H9 (cell line): ENCODE measurements at regions not wholly inside any gene's neighbourhood (a gene's known extent, or its start where the extent isn't known, plus 50 kb on each side); places are given as distances from the start of the nearest gene placed in this dataset.

Experiments
- DNase-seq: peaks from one replicate; pipeline ENCODE4 v3.0.0-alpha.2; 2017
- H2AFZ ChIP-seq: one replicate; pipeline ENCODE4 v1.6.1; 2013; ENCODE audit warnings: mild to moderate bottlenecking, low read length, control low read depth, moderate library complexity
- H2AK5ac ChIP-seq: 2 replicates; pipeline ENCODE4 v1.6.1; 2013; ENCODE audit warnings: low read length, control low read depth, mixed read lengths; ENCODE audit not compliant: insufficient read length
- H2BK120ac ChIP-seq: one replicate; pipeline ENCODE4 v1.6.1; 2013; ENCODE audit warnings: low read depth, mild to moderate bottlenecking, low read length, control low read depth, inconsistent platforms; ENCODE audit not compliant: poor library complexity, severe bottlenecking
- H2BK12ac ChIP-seq: 2 replicates; pipeline ENCODE4 v1.6.1; 2013; ENCODE audit warnings: low read length, control low read depth, mixed read lengths, low read depth; ENCODE audit not compliant: insufficient read length
- H2BK15ac ChIP-seq: 2 replicates; pipeline ENCODE4 v1.6.1; 2013; ENCODE audit warnings: low read depth, low read length, control low read depth
- H2BK20ac ChIP-seq: one replicate; pipeline ENCODE4 v1.6.1; 2013; ENCODE audit warnings: low read depth, mild to moderate bottlenecking, low read length, control low read depth, inconsistent platforms; ENCODE audit not compliant: poor library complexity, severe bottlenecking
- H2BK5ac ChIP-seq: 2 replicates; pipeline ENCODE4 v1.6.1; 2013; ENCODE audit warnings: low read length, control low read depth, mixed read lengths; ENCODE audit not compliant: insufficient read length
- H3K14ac ChIP-seq: 2 replicates; pipeline ENCODE4 v1.6.1; 2013; ENCODE audit warnings: low read length, control low read depth; ENCODE audit not compliant: insufficient read depth
- H3K18ac ChIP-seq: 2 replicates; pipeline ENCODE4 v1.6.1; 2013; ENCODE audit warnings: low read depth, mild to moderate bottlenecking, mixed read lengths, low read length, control low read depth; ENCODE audit not compliant: insufficient read length
- H3K23ac ChIP-seq: 2 replicates; pipeline ENCODE4 v1.6.1; 2013; ENCODE audit warnings: low read length, control low read depth, mixed read lengths, low read depth; ENCODE audit not compliant: insufficient read length
- H3K23me2 ChIP-seq: 2 replicates; pipeline ENCODE4 v1.6.1; 2013; ENCODE audit warnings: low read depth, mild to moderate bottlenecking, mixed read lengths, low read length, control low read depth; ENCODE audit not compliant: insufficient read length, poor library complexity, severe bottlenecking
- H3K27ac ChIP-seq: 2 replicates; pipeline ENCODE4 v1.5.1; 2013; ENCODE audit warnings: low read length, control low read depth, mixed read lengths, low read depth; ENCODE audit not compliant: insufficient read length
- H3K27me3 ChIP-seq: 2 replicates; pipeline ENCODE4 v1.6.1; 2013; ENCODE audit warnings: low read length, control low read depth, inconsistent platforms; ENCODE audit not compliant: insufficient read depth
- H3K4ac ChIP-seq: 2 replicates; pipeline ENCODE4 v1.6.1; 2013; ENCODE audit warnings: low read depth, mild to moderate bottlenecking, control low read depth, inconsistent platforms, low read length, moderate library complexity
- H3K4me1 ChIP-seq: 2 replicates; pipeline ENCODE4 v1.6.1; 2013; ENCODE audit warnings: low read length, control low read depth, inconsistent platforms; ENCODE audit not compliant: insufficient read depth
- H3K4me2 ChIP-seq: 2 replicates; pipeline ENCODE4 v1.6.1; 2013; ENCODE audit warnings: low read length, control low read depth, mixed read lengths; ENCODE audit not compliant: insufficient read length, insufficient read depth
- H3K56ac ChIP-seq: 2 replicates; pipeline ENCODE4 v1.6.1; 2013; ENCODE audit warnings: low read depth, mild to moderate bottlenecking, mixed read lengths, low read length, control low read depth; ENCODE audit not compliant: insufficient read length
- H3K79me1 ChIP-seq: 2 replicates; pipeline ENCODE4 v1.6.1; 2013; ENCODE audit warnings: low read depth, mild to moderate bottlenecking, moderate library complexity, low read length, control low read depth, inconsistent platforms; ENCODE audit not compliant: insufficient read depth, poor library complexity, severe bottlenecking
- H3K79me2 ChIP-seq: 2 replicates; pipeline ENCODE4 v1.6.1; 2013; ENCODE audit warnings: low read length, control low read depth, inconsistent platforms; ENCODE audit not compliant: insufficient read depth
- H3K9ac ChIP-seq: 2 replicates; pipeline ENCODE4 v1.6.1; 2013; ENCODE audit warnings: low read length, control low read depth, mixed read lengths; ENCODE audit not compliant: insufficient read length; ENCODE audit errors: extremely low read depth
- H3K9me3 ChIP-seq: one replicate; pipeline ENCODE4 v1.6.1; 2013; ENCODE audit warnings: low read depth, low read length, inconsistent platforms; ENCODE audit not compliant: control insufficient read depth
- H3T11ph ChIP-seq: one replicate; pipeline ENCODE4 v1.6.1; 2013; ENCODE audit warnings: mild to moderate bottlenecking, low read length, control low read depth, inconsistent platforms
- H4K20me1 ChIP-seq: one replicate; pipeline ENCODE4 v1.6.1; 2013; ENCODE audit not compliant: control insufficient read depth, insufficient read length, insufficient read depth
- H4K5ac ChIP-seq: 2 replicates; pipeline ENCODE4 v1.6.1; 2013; ENCODE audit warnings: low read depth, mild to moderate bottlenecking, mixed read lengths, low read length, control low read depth; ENCODE audit not compliant: insufficient read length
- H4K8ac ChIP-seq: replicated peaks from 2 replicates; pipeline ENCODE4 v1.6.1; 2013; ENCODE audit warnings: low read length, control low read depth, mixed read lengths, low read depth; ENCODE audit not compliant: insufficient read length
- H4K91ac ChIP-seq: 2 replicates; pipeline ENCODE4 v1.6.1; 2013; ENCODE audit warnings: low read depth, mild to moderate bottlenecking, moderate library complexity, mixed read lengths, low read length, control low read depth; ENCODE audit not compliant: insufficient read length
- H3K27ac Mint-ChIP-seq, 3 experiments: 2 replicates in 2 of 3; 3 replicates in 1 of 3; pipeline ENCODE4 v1.8.0; 2020 to 2021; ENCODE audit warnings: mixed read lengths in 3 of 3, mild to moderate bottlenecking in 1 of 3, moderate library complexity in 1 of 3
- H3K27me3 Mint-ChIP-seq: 2 replicates; pipeline ENCODE4 v1.8.0; 2021; ENCODE audit warnings: low read depth, mild to moderate bottlenecking, moderate library complexity, mixed read lengths
- H3K36me3 Mint-ChIP-seq, 3 experiments: 2 replicates in 2 of 3; 3 replicates in 1 of 3; pipeline ENCODE4 v1.8.0; 2020 to 2021; ENCODE audit warnings: low read depth in 3 of 3, mixed read lengths in 3 of 3; ENCODE audit not compliant: insufficient read depth in 1 of 3
- H3K4me1 Mint-ChIP-seq, 2 experiments: 2 replicates each; pipeline ENCODE4 v1.8.0; 2020; ENCODE audit warnings: mixed read lengths in 2 of 2
- H3K4me3 Mint-ChIP-seq, 2 experiments: 2 replicates in 1 of 2; 3 replicates in 1 of 2; pipeline ENCODE4 v1.8.0; 2020 to 2021; ENCODE audit warnings: mild to moderate bottlenecking in 2 of 2, mixed read lengths in 2 of 2, moderate library complexity in 1 of 2
- H3K9me3 Mint-ChIP-seq, 2 experiments: 2 replicates in 1 of 2; 3 replicates in 1 of 2; pipeline ENCODE4 v1.8.0; 2020; ENCODE audit warnings: mild to moderate bottlenecking in 2 of 2, mixed read lengths in 2 of 2, moderate library complexity in 1 of 2
- WGBS: extraction: QIAGEN DNeasy Blood & Tissue Kit; methylation state at CpG from one replicate; pipeline ENCODE4 v1.1.7; 2013; ENCODE audit warnings: missing lambda C conversion rate, low lambda C conversion rate, mixed read lengths; ENCODE audit not compliant: insufficient read length; ENCODE audit errors: extremely low coverage; 5-methylcytosine and 5-hydroxymethylcytosine counted together
- TF ChIP-seq, protein P1 (sequence below): fragments of 200-600 bp; sonication (generic); conservative IDR thresholded peaks from 3 replicates; pipeline ENCODE4 v1.8.0; 2021; ENCODE audit warnings: antibody characterized with exemption, mild to moderate bottlenecking

DNA sequence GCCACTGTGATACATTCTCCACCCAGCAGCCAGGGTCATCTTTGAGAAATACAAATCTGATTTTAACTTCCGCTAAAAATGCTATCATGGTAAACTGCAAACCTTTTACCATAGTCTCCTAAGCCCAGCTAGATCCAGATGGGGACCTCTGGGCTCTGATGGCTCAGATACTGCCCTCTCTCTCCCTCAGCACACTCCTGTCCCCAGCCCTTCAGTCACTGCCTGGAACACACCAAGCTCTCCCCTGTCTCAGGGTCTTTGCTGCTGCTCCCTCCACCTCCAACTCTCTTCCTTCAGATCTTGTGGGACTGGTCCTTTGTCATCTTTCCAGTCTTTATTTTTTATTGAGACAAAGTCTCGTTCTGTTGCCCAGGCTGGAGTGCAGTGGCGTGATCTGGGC, 65.1 kb downstream of the SPRY4 start:
- Histone ChIP-seq H2BK15ac (no peak overlapping the region), H3K14ac (no peak overlapping the region), H3K27me3 (no peaks in the 10 kb centered on the region), H3T11ph (no peak overlapping the region), H3K23me2 (no peaks in the 10 kb centered on the region), H2BK20ac (no peak overlapping the region), H3K9me3 (no peaks in the 10 kb centered on the region), H4K20me1 (no peaks in the 10 kb centered on the region), H3K56ac (no peak overlapping the region), H2BK5ac (no peak overlapping the region), H2BK120ac (no peak overlapping the region), H3K79me1 (no peaks in the 10 kb centered on the region), H2BK12ac (no peak overlapping the region), H4K91ac (no peak overlapping the region), H3K27ac (no peak overlapping the region), H3K9ac (no peak overlapping the region), H3K4ac (no peak overlapping the region), H3K4me2 (no peak overlapping the region), H3K23ac (no peak overlapping the region), H3K79me2 (no peaks in the 10 kb centered on the region), H2AK5ac (no peak overlapping the region), H3K18ac (no peak overlapping the region), H3K4me1 (peaks cover 5% of the 10 kb centered on the region; the same call in 1 of the 2 replicates), H4K8ac (no peak overlapping the region), H4K5ac (no peak overlapping the region), H2AFZ (no peak overlapping the region)
- H3K27me3 Mint-ChIP-seq = no peaks in the 10 kb centered on the region
- TF ChIP-seq, protein P1, sequence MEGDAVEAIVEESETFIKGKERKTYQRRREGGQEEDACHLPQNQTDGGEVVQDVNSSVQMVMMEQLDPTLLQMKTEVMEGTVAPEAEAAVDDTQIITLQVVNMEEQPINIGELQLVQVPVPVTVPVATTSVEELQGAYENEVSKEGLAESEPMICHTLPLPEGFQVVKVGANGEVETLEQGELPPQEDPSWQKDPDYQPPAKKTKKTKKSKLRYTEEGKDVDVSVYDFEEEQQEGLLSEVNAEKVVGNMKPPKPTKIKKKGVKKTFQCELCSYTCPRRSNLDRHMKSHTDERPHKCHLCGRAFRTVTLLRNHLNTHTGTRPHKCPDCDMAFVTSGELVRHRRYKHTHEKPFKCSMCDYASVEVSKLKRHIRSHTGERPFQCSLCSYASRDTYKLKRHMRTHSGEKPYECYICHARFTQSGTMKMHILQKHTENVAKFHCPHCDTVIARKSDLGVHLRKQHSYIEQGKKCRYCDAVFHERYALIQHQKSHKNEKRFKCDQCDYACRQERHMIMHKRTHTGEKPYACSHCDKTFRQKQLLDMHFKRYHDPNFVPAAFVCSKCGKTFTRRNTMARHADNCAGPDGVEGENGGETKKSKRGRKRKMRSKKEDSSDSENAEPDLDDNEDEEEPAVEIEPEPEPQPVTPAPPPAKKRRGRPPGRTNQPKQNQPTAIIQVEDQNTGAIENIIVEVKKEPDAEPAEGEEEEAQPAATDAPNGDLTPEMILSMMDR = no peak
- no peak overlapping the region for H3K4me3 Mint-ChIP-seq
- H3K36me3 Mint-ChIP-seq = peaks cover 0 to 5% (median 4%) of the 10 kb centered on the region in 3 experiments; a peak in 4 of 7 replicates
- H3K27ac Mint-ChIP-seq = peak overlapping the region in 2 of 3 experiments; percentile 7 to 60; a peak in 2 of 7 replicates
- no CpG with 5 or more reads among the region's 3 CpGs for WGBS
- peaks cover 21 to 22% of the 10 kb centered on the region in 2 experiments for H3K4me1 Mint-ChIP-seq
- peaks cover 3 to 4% of the 10 kb centered on the region in 2 experiments; a peak in 4 of 5 replicates for H3K9me3 Mint-ChIP-seq
- DNase-seq = no peak
